Activated CD4-positive, alpha-beta T cell treated with anti-CD3 and anti-CD28 coated beads for 36 hours (primary cell): ENCODE measurements at regions not wholly inside any gene's neighbourhood (a gene's known extent, or its start where the extent isn't known, plus 50 kb on each side); places are given as distances from the start of the nearest gene placed in this dataset.

Experiments
- ATAC-seq: fragments of 200-7000 bp; cut with Tn5 transposase; one replicate; pipeline ENCODE4 v1.10.0; 2021; ENCODE audit warnings: mild to moderate bottlenecking, moderate library complexity
- CTCF ChIA-PET: fragments of 350-600 bp; sonication (Branson Sonifier 250); formaldehyde crosslinking; loops from one replicate; lab custom pipeline; 2021; ENCODE audit warnings: antibody characterized with exemption; lab: Charles Lee
- POLR2A ChIA-PET: fragments of 350-600 bp; sonication (Branson Sonifier 250); formaldehyde crosslinking; loops from one replicate; lab custom pipeline; 2021; ENCODE audit warnings: antibody characterized with exemption, inconsistent platforms; lab: Charles Lee
- DNase-seq: peaks from one replicate; pipeline ENCODE4 v3.0.0-alpha.2; 2020
- H3K27ac Mint-ChIP-seq: one replicate; pipeline ENCODE4 v1.8.0; 2021; ENCODE audit warnings: mixed read lengths
- H3K27me3 Mint-ChIP-seq: one replicate; pipeline ENCODE4 v1.8.0; 2021; ENCODE audit warnings: mixed read lengths
- H3K36me3 Mint-ChIP-seq: one replicate; pipeline ENCODE4 v1.8.0; 2021; ENCODE audit warnings: low read depth, mixed read lengths
- H3K4me1 Mint-ChIP-seq: one replicate; pipeline ENCODE4 v1.8.0; 2021; ENCODE audit warnings: mixed read lengths
- H3K4me3 Mint-ChIP-seq: one replicate; pipeline ENCODE4 v1.8.0; 2021; ENCODE audit warnings: mild to moderate bottlenecking, moderate library complexity, mixed read lengths
- H3K9me3 Mint-ChIP-seq: one replicate; pipeline ENCODE4 v1.8.0; 2021; ENCODE audit warnings: low read depth, mixed read lengths
- intact Hi-C, 2 experiments: fragments of 100-400 bp; cut with DNase I in 1 of 2; cut with micrococcal nuclease in 1 of 2; formaldehyde crosslinking; loops; one replicate each; pipeline versions ENCODE4 v1.14.2 to v1.15.1; 2022 to 2024; cut with DNase I, micrococcal nuclease

GRCh38 chr14:97010491-97011160 is 213.4 kb downstream of the VRK1 start:
- H3K4me3 Mint-ChIP-seq, result no peak overlapping the region
- intact Hi-C loops, result no loop called here

GRCh38 chr14:97013878-97014277 is 216.7 kb downstream of the VRK1 start:
- H3K27ac Mint-ChIP-seq, result no peak overlapping the region
- no peaks in the 10 kb centered on the region for H3K36me3 Mint-ChIP-seq
- ATAC-seq, result no peak
- DNase-seq, result no peak
- POLR2A ChIA-PET, result no interaction called here
- intact Hi-C loops, result no loop called here
- H3K4me1 Mint-ChIP-seq, result no peaks in the 10 kb centered on the region
- peaks cover 3% of the 10 kb centered on the region for H3K27me3 Mint-ChIP-seq
- no peak overlapping the region for H3K4me3 Mint-ChIP-seq
- no peaks in the 10 kb centered on the region for H3K9me3 Mint-ChIP-seq
- CTCF ChIA-PET, result no interaction called here

More at GRCh38 chr14:97010491-97011160, 213.4 kb downstream of the VRK1 start:
- CTCF ChIA-PET, result interaction anchor here (0.6 to 0.7 kb wide), 2 partner anchors 43 to 519 kb away, joined by 3 to 4 read pairs; no protein-coding TSS in a partner anchor
- H3K36me3 Mint-ChIP-seq, result no peaks in the 10 kb centered on the region
- POLR2A ChIA-PET, result no interaction called here
- peaks cover 3% of the 10 kb centered on the region for H3K27me3 Mint-ChIP-seq
- DNase-seq, result peak; percentile 24
- H3K9me3 Mint-ChIP-seq, result no peaks in the 10 kb centered on the region
- no peak overlapping the region for H3K27ac Mint-ChIP-seq
- ATAC-seq, result no peak
- no peaks in the 10 kb centered on the region for H3K4me1 Mint-ChIP-seq

GRCh38 chr14:97021001-97021400 is 223.8 kb downstream of the VRK1 start:
- intact Hi-C loops, result no loop called here
- ATAC-seq, result no peak
- Mint-ChIP-seq H3K27ac (no peak overlapping the region), H3K4me1 (peaks cover 4% of the 10 kb centered on the region), H3K27me3 (no peaks in the 10 kb centered on the region), H3K36me3 (no peaks in the 10 kb centered on the region), H3K4me3 (no peak overlapping the region), H3K9me3 (no peaks in the 10 kb centered on the region)
- POLR2A ChIA-PET, result no interaction called here
- CTCF ChIA-PET, result interaction anchor here (0.9 kb wide), 1 partner anchor 15 kb away, joined by 3 read pairs; no protein-coding TSS in a partner anchor
- no peak for DNase-seq

GRCh38 chr14:97021571-97022168 is 224.5 kb downstream of the VRK1 start:
- intact Hi-C loops, result no loop called here
- CTCF ChIA-PET, result no interaction called here
- H3K4me3 Mint-ChIP-seq, result no peak overlapping the region
- no peaks in the 10 kb centered on the region for H3K36me3 Mint-ChIP-seq
- H3K27me3 Mint-ChIP-seq, result no peaks in the 10 kb centered on the region
- H3K4me1 Mint-ChIP-seq, result peaks cover 4% of the 10 kb centered on the region
- ATAC-seq, result peak; percentile 47
- H3K27ac Mint-ChIP-seq, result no peak overlapping the region
- no peak for DNase-seq
- POLR2A ChIA-PET, result no interaction called here
- no peaks in the 10 kb centered on the region for H3K9me3 Mint-ChIP-seq

- Mint-ChIP-seq H3K36me3 (no peaks in the 10 kb centered on the region), H3K9me3 (no peaks in the 10 kb centered on the region), H3K27ac (no peak overlapping the region), H3K4me1 (peaks cover 4% of the 10 kb centered on the region), H3K4me3 (no peak overlapping the region), H3K27me3 (no peaks in the 10 kb centered on the region)
- DNase-seq (no peak), ATAC-seq (no peak)
- intact Hi-C loops, result no loop called here
- ChIA-PET POLR2A (no interaction called here), CTCF (no interaction called here)
These were observed 225.6 kb downstream of the VRK1 start for GRCh38 chr14:97022741-97023140.

- no peaks in the 10 kb centered on the region for H3K36me3 Mint-ChIP-seq
- intact Hi-C loops, result no loop called here
- DNase-seq (no peak), ATAC-seq (no peak)
- peaks cover 4% of the 10 kb centered on the region for H3K4me1 Mint-ChIP-seq
- no peak overlapping the region for H3K4me3 Mint-ChIP-seq
- no peak overlapping the region for H3K27ac Mint-ChIP-seq
- ChIA-PET CTCF (no interaction called here), POLR2A (no interaction called here)
- H3K9me3 Mint-ChIP-seq, result no peaks in the 10 kb centered on the region
- H3K27me3 Mint-ChIP-seq, result peaks cover 3% of the 10 kb centered on the region
These were observed 226.7 kb downstream of the VRK1 start for GRCh38 chr14:97023871-97024270.

GRCh38 chr14:97024300-97024699 is 227.1 kb downstream of the VRK1 start:
- ATAC-seq, result no peak
- CTCF ChIA-PET, result no interaction called here
- no peak for DNase-seq
- intact Hi-C loops, result no loop called here
- Mint-ChIP-seq H3K4me1 (peaks cover 4% of the 10 kb centered on the region), H3K9me3 (no peaks in the 10 kb centered on the region), H3K27ac (no peak overlapping the region), H3K27me3 (peaks cover 3% of the 10 kb centered on the region), H3K36me3 (no peaks in the 10 kb centered on the region), H3K4me3 (no peak overlapping the region)
- POLR2A ChIA-PET, result no interaction called here

GRCh38 chr14:97025722-97026121 is 228.5 kb downstream of the VRK1 start:
- Mint-ChIP-seq H3K27ac (no peak overlapping the region), H3K27me3 (peaks cover 6% of the 10 kb centered on the region), H3K9me3 (no peaks in the 10 kb centered on the region), H3K36me3 (no peaks in the 10 kb centered on the region), H3K4me3 (no peak overlapping the region), H3K4me1 (peaks cover 4% of the 10 kb centered on the region)
- DNase-seq (no peak), ATAC-seq (no peak)
- ChIA-PET CTCF (interaction anchor here (0.9 kb wide), 1 partner anchor 1440 kb away, joined by 3 read pairs; no protein-coding TSS in a partner anchor), POLR2A (no interaction called here)
- intact Hi-C loops, result no loop called here

- DNase-seq, result no peak
- Mint-ChIP-seq H3K9me3 (peaks cover 4% of the 10 kb centered on the region), H3K27ac (no peak overlapping the region), H3K4me3 (no peak overlapping the region), H3K36me3 (peaks cover 2% of the 10 kb centered on the region), H3K4me1 (peaks cover 2% of the 10 kb centered on the region), H3K27me3 (peaks cover 19% of the 10 kb centered on the region)
- no peak for ATAC-seq
- intact Hi-C loops, result no loop called here
- CTCF ChIA-PET, result interaction anchor here (0.6 to 0.7 kb wide), 2 partner anchors 90 to 223 kb away, joined by 3 to 4 read pairs; no protein-coding TSS in a partner anchor
- POLR2A ChIA-PET, result no interaction called here
These were observed 230.2 kb downstream of the VRK1 start for GRCh38 chr14:97027256-97027999.

- POLR2A ChIA-PET, result no interaction called here
- CTCF ChIA-PET, result no interaction called here
- intact Hi-C loops, result no loop called here
- H3K27ac Mint-ChIP-seq, result no peak overlapping the region
- H3K4me3 Mint-ChIP-seq, result no peak overlapping the region
- peaks cover 4% of the 10 kb centered on the region for H3K9me3 Mint-ChIP-seq
- ATAC-seq (no peak), DNase-seq (no peak)
- peaks cover 23% of the 10 kb centered on the region for H3K27me3 Mint-ChIP-seq
- peaks cover 6% of the 10 kb centered on the region for H3K4me1 Mint-ChIP-seq
- H3K36me3 Mint-ChIP-seq, result peaks cover 2% of the 10 kb centered on the region
These were observed 231.2 kb downstream of the VRK1 start for GRCh38 chr14:97028382-97028781.

GRCh38 chr14:97029800-97030199 is 232.6 kb downstream of the VRK1 start:
- POLR2A ChIA-PET, result no interaction called here
- CTCF ChIA-PET, result interaction anchor here (1.0 kb wide), 1 partner anchor 9 kb away, joined by 3 read pairs; no protein-coding TSS in a partner anchor
- DNase-seq (no peak), ATAC-seq (no peak)
- intact Hi-C loops, result no loop called here
- no peak overlapping the region for H3K27ac Mint-ChIP-seq
- peaks cover 4% of the 10 kb centered on the region for H3K9me3 Mint-ChIP-seq
- H3K4me3 Mint-ChIP-seq, result no peak overlapping the region
- H3K27me3 Mint-ChIP-seq, result peaks cover 29% of the 10 kb centered on the region
- peaks cover 2% of the 10 kb centered on the region for H3K36me3 Mint-ChIP-seq
- peaks cover 6% of the 10 kb centered on the region for H3K4me1 Mint-ChIP-seq
